C4-2B (cell line): ENCODE measurements at regions not wholly inside any gene's neighbourhood (a gene's known extent, or its start where the extent isn't known, plus 50 kb on each side); places are given as distances from the start of the nearest gene placed in this dataset.

ENCODE experiments used
- H3K27ac ChIP-seq: fragments of 450-650 bp; 2 replicates; pipeline ENCODE4 v1.5.1; 2017
- ZFX ChIP-seq: fragments of 450-650 bp; IDR thresholded peaks from 2 replicates; pipeline ENCODE4 v1.6.1; 2017
- TF ChIP-seq, protein P1 (sequence below): fragments of 450-650 bp; conservative IDR thresholded peaks from 2 replicates; pipeline ENCODE4 v1.5.1; 2017; ENCODE audit warnings: mild to moderate bottlenecking

DNA sequence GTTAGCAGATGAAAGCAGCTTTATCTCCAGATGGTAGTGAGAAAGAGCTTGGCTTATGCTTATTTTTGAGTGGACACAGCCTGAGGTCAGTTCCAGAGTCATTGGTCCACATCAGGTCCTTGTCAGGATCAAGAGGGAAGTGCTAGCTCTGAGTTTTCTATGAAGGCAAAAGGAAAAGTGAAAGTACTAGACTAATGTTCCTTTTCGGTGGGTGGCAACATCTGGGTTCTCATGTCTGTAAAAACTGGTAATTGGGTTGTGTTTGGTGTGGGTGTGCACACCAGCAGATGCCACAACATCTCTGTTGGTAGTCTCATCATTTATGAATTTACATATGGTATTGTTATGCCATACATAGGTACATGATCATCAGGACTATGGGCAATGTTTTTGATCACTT, 210.5 kb downstream of the PWWP3B start:
- no peak overlapping the region for H3K27ac ChIP-seq
- no peak for TF ChIP-seq ZFX
- TF ChIP-seq, protein P1, sequence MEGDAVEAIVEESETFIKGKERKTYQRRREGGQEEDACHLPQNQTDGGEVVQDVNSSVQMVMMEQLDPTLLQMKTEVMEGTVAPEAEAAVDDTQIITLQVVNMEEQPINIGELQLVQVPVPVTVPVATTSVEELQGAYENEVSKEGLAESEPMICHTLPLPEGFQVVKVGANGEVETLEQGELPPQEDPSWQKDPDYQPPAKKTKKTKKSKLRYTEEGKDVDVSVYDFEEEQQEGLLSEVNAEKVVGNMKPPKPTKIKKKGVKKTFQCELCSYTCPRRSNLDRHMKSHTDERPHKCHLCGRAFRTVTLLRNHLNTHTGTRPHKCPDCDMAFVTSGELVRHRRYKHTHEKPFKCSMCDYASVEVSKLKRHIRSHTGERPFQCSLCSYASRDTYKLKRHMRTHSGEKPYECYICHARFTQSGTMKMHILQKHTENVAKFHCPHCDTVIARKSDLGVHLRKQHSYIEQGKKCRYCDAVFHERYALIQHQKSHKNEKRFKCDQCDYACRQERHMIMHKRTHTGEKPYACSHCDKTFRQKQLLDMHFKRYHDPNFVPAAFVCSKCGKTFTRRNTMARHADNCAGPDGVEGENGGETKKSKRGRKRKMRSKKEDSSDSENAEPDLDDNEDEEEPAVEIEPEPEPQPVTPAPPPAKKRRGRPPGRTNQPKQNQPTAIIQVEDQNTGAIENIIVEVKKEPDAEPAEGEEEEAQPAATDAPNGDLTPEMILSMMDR, result no peak

DNA sequence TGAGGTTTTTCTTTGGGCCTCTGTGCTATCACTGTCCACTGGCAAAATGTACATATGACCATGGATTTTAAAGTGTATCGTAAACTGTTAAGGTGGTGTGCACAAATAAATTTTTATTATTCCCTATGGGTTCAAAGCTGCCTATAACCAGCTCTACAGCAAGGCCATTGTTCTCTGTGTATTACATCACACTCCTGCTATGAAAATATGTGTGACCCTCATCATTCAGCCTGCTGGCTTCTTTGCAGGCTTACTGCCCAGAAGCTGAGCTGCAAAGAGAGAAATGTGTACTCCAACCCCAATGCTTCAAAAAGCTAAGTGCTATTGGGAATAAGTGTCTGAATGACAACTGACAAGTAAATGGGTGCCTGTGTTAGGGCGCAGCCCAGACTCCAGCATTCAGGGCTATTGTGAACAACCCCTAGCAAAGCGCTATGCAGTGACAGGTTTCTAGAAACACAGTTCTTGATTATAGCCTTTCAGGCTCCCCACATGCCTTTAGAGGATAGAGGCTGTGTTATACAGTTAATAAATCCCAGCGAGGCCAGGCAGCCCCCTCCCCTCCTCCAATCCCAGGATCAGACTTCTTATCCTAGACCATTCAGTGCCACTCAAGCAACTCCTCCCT, 220.4 kb upstream of the RADX start:
- H3K27ac ChIP-seq, result no peak overlapping the region
- TF ChIP-seq, protein P1, result no peak
- TF ChIP-seq ZFX, result no peak

DNA sequence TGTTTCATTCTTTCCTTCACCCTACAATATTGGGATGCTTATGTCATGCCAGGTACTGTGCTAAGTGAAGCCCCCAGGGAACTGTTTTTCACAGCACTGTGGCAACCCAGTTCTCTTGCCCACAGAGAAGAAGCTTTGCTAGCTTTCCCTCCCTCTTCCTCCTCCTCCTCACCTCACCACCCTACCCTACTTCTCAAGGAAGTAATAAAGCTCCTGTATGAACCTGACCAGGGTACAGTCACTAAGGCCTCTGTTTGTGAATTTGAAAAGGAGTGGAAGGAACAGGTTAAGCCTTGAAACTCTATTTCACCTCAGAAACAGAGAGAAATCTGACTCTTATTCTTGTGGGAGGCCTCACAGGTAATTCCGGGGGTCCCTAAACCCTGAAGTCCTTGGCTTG, 219.4 kb upstream of the RADX start:
- TF ChIP-seq, protein P1, result no peak
- no peak for TF ChIP-seq ZFX
- no peak overlapping the region for H3K27ac ChIP-seq

DNA sequence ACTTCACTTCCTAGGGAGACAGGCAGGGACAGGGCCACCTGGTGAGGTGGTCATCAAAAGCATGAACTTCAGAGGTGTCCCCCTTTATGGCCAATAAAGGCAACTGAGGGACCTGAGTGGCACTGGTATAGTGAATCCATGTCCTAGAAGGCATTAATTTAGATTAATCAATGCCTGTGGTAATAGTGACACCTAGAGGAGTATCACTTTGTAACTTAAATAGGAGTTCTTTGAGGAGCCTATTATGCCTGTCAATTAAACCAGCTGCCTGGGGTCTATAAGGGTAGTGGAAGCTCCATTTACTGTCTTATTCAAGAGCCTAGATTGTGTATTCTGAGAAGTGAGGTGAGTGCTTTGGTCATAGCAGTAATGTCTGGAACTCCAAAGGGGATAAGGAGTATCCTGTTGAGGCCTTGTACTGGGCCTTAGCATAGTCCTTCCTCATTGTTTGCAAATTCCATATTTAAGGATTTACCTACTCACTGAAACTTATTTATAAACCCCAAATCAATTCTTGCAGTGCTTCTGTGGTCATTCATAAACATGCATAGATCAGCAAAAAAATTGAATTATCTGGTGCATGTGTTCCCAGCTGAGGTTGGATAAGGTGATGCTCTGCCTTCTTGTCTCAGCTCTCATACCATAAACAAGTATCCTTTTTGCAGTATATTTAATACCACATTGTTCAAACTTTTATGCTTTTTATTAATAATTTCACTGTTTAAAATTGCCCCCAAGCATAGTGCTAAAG, 213.8 kb upstream of the RADX start:
- no peak overlapping the region for H3K27ac ChIP-seq
- TF ChIP-seq ZFX, result no peak
- TF ChIP-seq, protein P1, result peak; percentile 49

DNA sequence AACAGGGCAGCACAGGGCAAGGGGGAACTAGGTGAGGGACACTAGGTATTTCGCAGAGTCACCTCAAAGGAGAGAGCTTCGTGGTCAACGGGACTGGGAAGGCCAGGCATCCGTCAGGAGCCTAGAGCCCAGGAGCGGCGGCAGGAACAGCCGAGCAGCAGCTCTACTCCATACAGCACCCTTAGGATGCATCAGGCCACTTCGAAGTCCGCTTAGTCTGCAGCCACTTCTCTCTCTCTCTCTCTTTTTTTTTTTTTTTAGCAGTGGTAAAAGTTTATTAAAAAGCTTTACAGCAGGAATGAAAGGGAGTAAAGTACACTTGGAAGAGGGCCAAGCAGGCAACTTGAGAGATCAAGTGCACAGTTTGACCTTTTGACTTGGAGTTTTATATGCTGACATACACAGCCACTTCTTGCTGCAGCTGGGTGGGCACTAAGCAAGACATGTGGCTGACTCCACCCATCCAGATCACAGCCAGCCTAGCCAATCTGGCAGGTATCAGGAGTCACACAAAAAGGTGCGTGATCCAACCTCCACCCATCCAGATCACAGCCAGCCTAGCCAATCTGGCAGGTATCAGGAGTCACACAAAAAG, 209.7 kb upstream of the RADX start:
- H3K27ac ChIP-seq, result no peak overlapping the region
- TF ChIP-seq ZFX, result no peak
- TF ChIP-seq, protein P1, result no peak

DNA sequence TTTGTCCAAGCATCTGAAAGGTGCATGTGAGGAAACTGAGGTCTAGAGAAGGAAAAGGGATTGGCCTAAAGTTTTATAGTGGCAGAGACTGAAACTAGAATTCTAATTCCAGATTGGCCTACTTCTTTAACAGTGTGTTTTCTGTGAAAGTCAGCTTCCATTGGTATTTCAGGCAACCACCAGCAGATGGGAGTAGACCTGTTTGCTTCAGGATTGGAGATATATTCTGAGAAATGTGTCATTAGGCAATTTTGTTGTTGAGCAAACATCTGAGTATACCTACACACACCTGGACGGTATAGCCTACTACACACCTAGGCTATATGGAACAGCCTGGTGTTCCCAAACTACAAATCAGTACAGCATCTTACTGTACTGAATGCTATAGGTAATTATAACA, 207.3 kb upstream of the RADX start:
- TF ChIP-seq, protein P1, result peak; percentile 39
- TF ChIP-seq ZFX, result no peak

DNA sequence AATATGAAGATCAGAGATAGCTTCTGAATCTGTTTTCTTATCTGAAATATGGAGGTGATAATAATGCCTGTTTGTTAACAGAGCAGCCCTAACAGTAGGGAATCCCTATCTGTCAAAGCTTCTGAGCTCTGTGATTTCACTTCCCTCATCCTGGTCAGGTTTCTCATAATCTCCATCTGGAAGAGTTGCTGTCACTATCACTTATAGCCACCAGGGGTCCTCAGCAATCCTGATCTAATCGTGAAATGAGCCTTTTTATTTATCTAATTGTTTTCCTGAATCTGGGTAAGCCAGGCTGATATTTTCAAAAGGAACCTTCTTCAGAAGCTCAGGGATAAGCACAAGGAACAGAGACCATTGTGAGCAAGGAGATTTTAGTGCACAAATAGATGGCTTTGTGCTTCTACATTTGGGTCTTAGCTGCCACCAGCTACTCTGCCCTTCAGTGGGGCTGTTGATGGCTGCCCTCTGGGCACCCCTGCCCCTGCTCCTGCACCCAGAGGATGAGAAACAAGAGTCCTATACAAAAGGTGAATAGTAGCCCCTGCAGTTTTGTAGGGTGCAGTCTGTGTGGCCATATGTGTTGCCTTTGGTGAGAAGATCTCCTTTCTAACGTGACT, 196.4 kb upstream of the RADX start:
- TF ChIP-seq, protein P1, result peak; percentile 68
- no peak for TF ChIP-seq ZFX
- no peak overlapping the region for H3K27ac ChIP-seq

More for the DNA sequence above, 207.3 kb upstream of the RADX start:
- no peak overlapping the region for H3K27ac ChIP-seq
